Left ventricle myocardium inferior (tissue), 1 donor: ENCODE measurements at regions not wholly inside any gene's neighbourhood (a gene's known extent, or its start where the extent isn't known, plus 50 kb on each side); places are given as distances from the start of the nearest gene placed in this dataset. TPM values are rescaled to one million over a fixed set of nuclear protein-coding genes. Genes with fewer than 3 reads are reported as not detected.
"Not testable (repeated sequence)": the region's sequence is repeated elsewhere in the genome, so short reads cannot be mapped to it uniquely, and the experiment has no call there.

ENCODE experiments used
- DNase-seq: peaks from one replicate; pipeline ENCODE4 v3.0.0-alpha.2; 2020
- H3K27ac ChIP-seq: fragments of 200-600 bp; replicated peaks from 2 replicates; pipeline ENCODE4 v1.8.0; 2021
- H3K27me3 ChIP-seq: fragments of 200-600 bp; 2 replicates; pipeline ENCODE4 v1.8.0; 2021; ENCODE audit warnings: low read depth
- H3K36me3 ChIP-seq: fragments of 200-600 bp; 2 replicates; pipeline ENCODE4 v1.8.0; 2021
- H3K4me1 ChIP-seq: fragments of 200-600 bp; 2 replicates; pipeline ENCODE4 v1.8.0; 2021
- H3K4me3 ChIP-seq: fragments of 200-600 bp; 2 replicates; pipeline ENCODE4 v1.8.0; 2021; ENCODE audit warnings: mild to moderate bottlenecking, moderate library complexity
- H3K9me3 ChIP-seq: fragments of 200-600 bp; replicated peaks from 2 replicates; pipeline ENCODE4 v1.8.0; 2021
- intact Hi-C: fragments of 100-400 bp; cut with micrococcal nuclease; formaldehyde crosslinking; loops from one replicate; pipeline ENCODE4 v1.11.0; 2022
- microRNA-seq: library from miRNA; unstranded; fragments of <30 nt; microRNA quantifications from one replicate; pipeline ENCODE4 v1.2.0, GENCODE V29; 2020
- donor health status: DM: no; HTN: yes; CAD: no; lungs with severe emphysema.

DNA sequence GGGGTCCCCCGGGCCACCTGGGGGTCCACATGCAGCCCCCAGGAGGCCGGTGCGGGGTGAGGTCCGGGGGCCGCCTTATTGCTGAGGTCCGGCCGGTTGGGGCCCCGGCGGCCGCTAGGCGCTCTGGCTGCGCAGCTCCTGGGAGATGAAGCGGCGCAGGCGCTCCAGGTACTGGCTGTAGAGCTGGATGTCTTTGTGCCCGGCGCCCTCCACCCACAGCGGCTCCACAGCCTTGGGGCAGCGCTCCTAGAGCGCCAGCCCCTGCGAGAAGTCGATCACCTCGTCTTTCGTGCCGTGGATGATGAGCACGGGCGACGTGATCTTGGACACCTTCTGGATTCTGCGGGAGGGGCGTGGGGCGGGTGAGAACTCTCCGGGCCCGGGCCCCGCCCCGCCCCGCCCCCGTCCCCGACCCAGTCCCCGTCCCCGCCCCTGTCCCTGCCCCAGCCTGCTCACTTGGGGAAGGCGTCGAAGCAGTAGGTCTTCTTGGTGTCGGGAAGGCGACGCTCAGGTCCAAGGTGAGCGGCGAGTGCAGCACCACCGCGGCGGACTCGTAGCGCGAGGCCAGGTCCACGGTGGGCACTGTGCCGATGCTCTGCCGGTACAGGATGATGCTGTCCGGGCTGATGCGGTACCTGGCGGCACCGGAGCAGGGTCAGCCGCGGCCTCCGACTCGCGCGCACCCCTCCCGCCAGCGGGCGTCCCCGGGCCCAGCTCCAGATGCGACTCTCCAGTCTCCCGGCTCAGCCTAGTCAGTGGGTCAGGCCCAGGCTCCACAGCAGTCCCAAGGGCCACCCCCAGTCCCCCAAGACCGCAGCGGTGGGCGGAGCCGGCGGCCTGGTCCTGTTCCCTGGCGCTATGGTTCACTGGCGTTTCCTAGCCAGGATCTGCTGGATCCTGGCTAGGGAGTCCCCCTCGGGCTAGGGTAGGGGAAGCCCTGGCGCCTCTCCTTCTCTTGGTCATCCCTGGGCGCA, 89.4 kb upstream of the GOLGA6L1 start:
- DNase-seq, H3K27ac ChIP-seq, H3K36me3 ChIP-seq, intact Hi-C loops, H3K27me3 ChIP-seq, H3K4me1 ChIP-seq, H3K9me3 ChIP-seq: not testable (repeated sequence)
- H3K4me3 ChIP-seq = peak overlapping the region; percentile 51

DNA sequence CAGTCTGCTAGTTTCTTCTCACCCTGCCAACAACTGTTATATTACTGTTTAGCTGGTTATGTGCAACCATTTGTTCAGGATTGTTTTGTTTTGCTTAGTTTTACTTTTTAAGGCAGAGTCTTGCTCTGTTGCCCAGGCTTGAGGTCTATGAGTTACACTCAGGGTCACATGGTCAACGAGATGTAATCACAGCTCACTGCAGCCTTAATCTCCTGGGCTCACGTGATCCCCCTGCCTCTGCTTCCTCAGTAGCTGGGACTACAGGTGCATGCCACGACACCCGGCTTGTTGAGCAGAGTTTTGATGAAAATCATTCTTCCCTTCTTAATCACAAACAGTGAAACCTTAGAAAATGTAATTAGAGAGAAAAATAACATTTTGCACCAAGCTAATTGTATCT, 72.8 kb upstream of the GOLGA6L1 start:
- H3K36me3 ChIP-seq, DNase-seq, H3K27me3 ChIP-seq, H3K9me3 ChIP-seq, H3K4me3 ChIP-seq, intact Hi-C loops, H3K4me1 ChIP-seq, H3K27ac ChIP-seq: not testable (repeated sequence)

DNA sequence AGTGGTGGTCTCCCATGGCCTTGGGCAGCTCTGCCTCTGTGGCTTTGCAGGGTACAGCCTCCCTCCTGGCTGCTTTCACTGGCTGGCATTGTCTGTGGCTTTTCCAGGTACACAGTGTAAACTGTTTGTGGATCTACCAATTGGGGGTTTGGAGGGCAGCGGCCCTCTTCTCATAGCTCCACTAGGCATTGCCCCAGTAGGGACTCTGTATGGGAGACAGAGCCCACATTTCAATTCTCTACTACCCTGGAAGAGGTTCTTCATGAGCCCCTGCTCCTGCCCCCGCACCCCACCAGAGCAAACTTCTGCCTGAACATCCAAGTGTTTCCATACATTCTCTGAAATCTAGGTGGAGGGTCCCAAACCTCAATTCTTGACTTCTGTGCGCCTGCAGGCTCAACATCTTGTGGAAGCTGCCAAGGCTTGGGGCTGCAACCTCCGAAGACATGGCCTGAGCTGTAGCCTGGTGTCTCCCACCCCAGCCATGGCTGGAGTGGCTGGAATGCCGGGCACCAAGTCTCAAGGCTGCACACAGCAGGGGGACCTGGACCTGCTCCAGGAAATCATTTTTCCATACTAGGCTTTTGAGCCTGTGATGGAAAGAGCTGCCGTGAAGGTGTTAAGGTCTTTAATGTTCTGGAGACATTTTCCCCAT, 63.3 kb upstream of the GOLGA6L1 start:
- H3K9me3 ChIP-seq, H3K27me3 ChIP-seq, intact Hi-C loops, H3K4me3 ChIP-seq, H3K36me3 ChIP-seq, DNase-seq, H3K4me1 ChIP-seq, H3K27ac ChIP-seq: not testable (repeated sequence)

DNA sequence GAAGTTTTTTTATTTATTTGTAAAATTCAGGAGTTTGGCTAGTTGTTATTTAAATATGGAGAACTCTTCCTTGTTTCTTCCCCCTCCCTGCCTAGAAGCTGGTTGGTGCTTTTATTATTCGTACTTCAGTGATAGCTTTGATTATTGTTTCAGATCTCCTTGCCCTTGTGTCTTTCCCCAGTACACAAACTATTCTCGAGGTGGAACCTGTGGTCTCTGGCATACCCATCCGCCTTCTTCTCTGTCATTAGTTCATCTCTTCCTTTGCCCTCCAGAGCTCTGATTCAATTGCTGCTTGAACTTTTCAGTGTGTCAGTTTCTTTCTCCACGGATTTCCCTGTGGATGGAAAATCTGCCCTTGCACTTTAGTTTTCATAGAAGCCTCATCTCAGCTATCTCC, 61.8 kb upstream of the GOLGA6L1 start:
- H3K27me3 ChIP-seq, H3K9me3 ChIP-seq, DNase-seq, H3K27ac ChIP-seq, H3K4me1 ChIP-seq, H3K36me3 ChIP-seq, intact Hi-C loops, H3K4me3 ChIP-seq: not testable (repeated sequence)

DNA sequence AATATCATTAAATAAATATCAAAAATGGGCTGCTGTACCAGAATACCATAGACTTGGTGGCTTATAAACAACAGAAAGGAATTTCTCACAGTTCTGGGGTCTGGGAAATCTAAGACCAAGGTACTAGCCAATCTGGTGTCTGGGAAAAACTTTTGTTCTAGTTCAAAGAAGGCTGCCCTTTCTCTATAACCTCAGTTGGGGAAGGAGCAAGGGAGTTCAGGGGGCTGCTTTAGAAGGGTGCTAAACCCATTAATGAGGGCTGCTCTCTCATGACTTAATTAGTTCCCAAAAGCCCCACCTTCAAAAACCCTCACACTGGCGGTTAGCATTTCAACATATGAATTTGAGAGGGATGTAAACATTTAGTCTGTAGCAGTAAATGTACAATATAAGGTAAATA, 55.7 kb upstream of the GOLGA6L1 start:
- intact Hi-C loops, H3K36me3 ChIP-seq, H3K27ac ChIP-seq, DNase-seq, H3K4me1 ChIP-seq, H3K27me3 ChIP-seq, H3K9me3 ChIP-seq, H3K4me3 ChIP-seq: not testable (repeated sequence)

Small RNA genes in the stretch of these regions (microRNA-seq; reads per million reads assigned to microRNA genes)
- not detected for gene MIR4509-1
